Fibroblast of pulmonary artery (primary cell): ENCODE measurements at regions not wholly inside any gene's neighbourhood (a gene's known extent, or its start where the extent isn't known, plus 50 kb on each side); places are given as distances from the start of the nearest gene placed in this dataset.
A peak's percentile ranks its signal among the peaks of the same experiment; 100 is the strongest.

Experiments
- DNase-seq: peaks from one replicate; pipeline ENCODE4 v3.0.0-alpha.2; 2010; ENCODE audit warnings: low read depth
- H3K4me3 ChIP-seq: replicated peaks from 2 replicates; pipeline ENCODE4 v1.5.1; 2011; ENCODE audit warnings: low read depth, mild to moderate bottlenecking, control low read depth, low read length, moderate library complexity
- TF ChIP-seq, protein P1 (sequence below): IDR thresholded peaks from 2 replicates; pipeline ENCODE4 v1.5.1; 2011; ENCODE audit warnings: mild to moderate bottlenecking, control low read depth, low read length, inconsistent platforms; ENCODE audit errors: missing control alignments

- TF ChIP-seq, protein P1, sequence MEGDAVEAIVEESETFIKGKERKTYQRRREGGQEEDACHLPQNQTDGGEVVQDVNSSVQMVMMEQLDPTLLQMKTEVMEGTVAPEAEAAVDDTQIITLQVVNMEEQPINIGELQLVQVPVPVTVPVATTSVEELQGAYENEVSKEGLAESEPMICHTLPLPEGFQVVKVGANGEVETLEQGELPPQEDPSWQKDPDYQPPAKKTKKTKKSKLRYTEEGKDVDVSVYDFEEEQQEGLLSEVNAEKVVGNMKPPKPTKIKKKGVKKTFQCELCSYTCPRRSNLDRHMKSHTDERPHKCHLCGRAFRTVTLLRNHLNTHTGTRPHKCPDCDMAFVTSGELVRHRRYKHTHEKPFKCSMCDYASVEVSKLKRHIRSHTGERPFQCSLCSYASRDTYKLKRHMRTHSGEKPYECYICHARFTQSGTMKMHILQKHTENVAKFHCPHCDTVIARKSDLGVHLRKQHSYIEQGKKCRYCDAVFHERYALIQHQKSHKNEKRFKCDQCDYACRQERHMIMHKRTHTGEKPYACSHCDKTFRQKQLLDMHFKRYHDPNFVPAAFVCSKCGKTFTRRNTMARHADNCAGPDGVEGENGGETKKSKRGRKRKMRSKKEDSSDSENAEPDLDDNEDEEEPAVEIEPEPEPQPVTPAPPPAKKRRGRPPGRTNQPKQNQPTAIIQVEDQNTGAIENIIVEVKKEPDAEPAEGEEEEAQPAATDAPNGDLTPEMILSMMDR, result no peak
- no peak overlapping the region for H3K4me3 ChIP-seq
- DNase-seq, result no peak
Observed at GRCh38 chr2:48856144-48856543, 100.6 kb upstream of the LHCGR start.

GRCh38 chr2:48855142-48855541 lies 99.6 kb upstream of the LHCGR start:
- no peak overlapping the region for H3K4me3 ChIP-seq
- DNase-seq, result no peak
- TF ChIP-seq, protein P1, result no peak

- TF ChIP-seq, protein P1, result no peak
- no peak for DNase-seq
- no peak overlapping the region for H3K4me3 ChIP-seq
Observed at GRCh38 chr2:48854681-48855080, 99.2 kb upstream of the LHCGR start.

DNA sequence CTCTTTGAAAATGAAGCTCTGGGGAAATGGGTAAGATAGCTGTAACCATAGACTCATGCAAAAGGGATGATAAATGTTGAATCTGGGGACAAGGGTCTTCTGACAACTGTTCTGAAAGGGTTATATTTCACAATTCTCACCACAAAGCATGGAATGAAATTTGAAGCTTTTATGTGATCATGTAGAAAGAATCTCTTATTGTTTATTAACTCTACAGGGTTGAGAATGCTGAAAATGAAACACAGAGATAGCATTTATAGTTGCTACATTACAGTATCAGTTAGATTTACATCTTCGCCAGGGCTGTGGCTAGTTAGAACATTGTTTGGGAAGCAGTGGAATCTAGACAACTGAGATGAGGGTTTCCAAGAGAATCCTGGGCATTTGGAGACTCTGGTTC lies 97.4 kb upstream of the LHCGR start:
- DNase-seq, result peak; percentile 42
- no peak overlapping the region for H3K4me3 ChIP-seq
- TF ChIP-seq, protein P1, result no peak

DNA sequence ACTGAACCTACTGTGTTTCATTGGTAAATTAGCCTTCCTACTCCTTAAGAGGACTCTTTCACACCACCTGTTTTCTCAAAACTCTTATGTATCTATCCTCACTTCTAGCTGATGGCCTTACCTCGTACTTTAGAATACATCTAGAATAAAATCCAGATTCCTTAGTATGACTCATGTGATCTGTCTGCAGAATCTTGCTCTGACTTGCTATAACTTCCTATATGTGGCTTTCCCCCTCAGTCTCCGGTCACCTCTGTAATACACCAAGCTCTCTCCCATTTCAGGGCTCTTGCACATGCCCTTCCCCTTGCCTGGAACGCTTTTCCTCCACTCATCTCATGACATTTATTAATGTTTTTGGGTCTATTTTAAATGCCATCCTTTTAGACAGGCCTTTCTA lies 95.6 kb upstream of the LHCGR start:
- TF ChIP-seq, protein P1, result no peak
- DNase-seq, result no peak
- H3K4me3 ChIP-seq, result no peak overlapping the region

DNA sequence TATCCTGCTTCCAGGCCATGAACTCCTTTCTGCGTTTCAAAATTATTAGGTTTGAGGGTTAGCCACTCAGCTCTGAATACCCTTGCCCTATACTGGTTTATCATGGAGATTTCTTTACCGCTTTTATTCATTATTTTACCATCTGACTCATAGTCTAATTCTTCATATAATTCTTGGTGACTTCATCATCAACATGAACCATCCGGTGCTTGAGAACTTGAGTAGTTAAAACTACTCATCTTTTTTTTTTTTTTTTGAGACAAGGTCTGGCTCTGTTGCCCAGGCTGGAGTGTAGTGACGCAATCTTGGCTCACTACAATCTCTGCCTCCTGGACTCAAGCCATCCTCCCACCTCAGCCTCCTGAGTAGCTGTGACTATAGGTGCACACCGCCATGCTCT lies 94.2 kb upstream of the LHCGR start:
- DNase-seq, result peak; percentile 60
- no peak overlapping the region for H3K4me3 ChIP-seq
- TF ChIP-seq, protein P1, result no peak

GRCh38 chr2:48845684-48846083 lies 90.2 kb upstream of the LHCGR start:
- TF ChIP-seq, protein P1, result no peak
- no peak overlapping the region for H3K4me3 ChIP-seq
- DNase-seq, result no peak
